Loucy (cell line): ENCODE measurements at regions not wholly inside any gene's neighbourhood (a gene's known extent, or its start where the extent isn't known, plus 50 kb on each side); places are given as distances from the start of the nearest gene placed in this dataset.

Experiments used
- H2AFZ ChIP-seq: fragments of 200-600 bp; sonication (generic); 2 replicates; pipeline ENCODE4 v1.6.0; 2016; ENCODE audit warnings: antibody characterized with exemption, mild to moderate bottlenecking, low read length, moderate library complexity
- H3F3A ChIP-seq: fragments of 200-600 bp; 2 replicates; pipeline ENCODE4 v1.6.0; 2016; ENCODE audit warnings: antibody characterized with exemption, low read depth, mild to moderate bottlenecking
- H3K27me3 ChIP-seq: fragments of 200-600 bp; sonication (generic); 2 replicates; pipeline ENCODE4 v1.6.1; 2014; ENCODE audit warnings: low read length, mild to moderate bottlenecking; ENCODE audit not compliant: insufficient read depth, poor library complexity, severe bottlenecking
- H3K36me3 ChIP-seq: fragments of 200-600 bp; sonication (generic); 2 replicates; pipeline ENCODE4 v1.6.1; 2016; ENCODE audit warnings: low read length; ENCODE audit not compliant: insufficient read depth
- H3K4me1 ChIP-seq: fragments of 200-600 bp; sonication (generic); 2 replicates; pipeline ENCODE4 v1.5.1; 2014; ENCODE audit warnings: low read length, mild to moderate bottlenecking; ENCODE audit not compliant: insufficient read depth, poor library complexity, severe bottlenecking
- H3K4me2 ChIP-seq: fragments of 200-600 bp; sonication (generic); 2 replicates; pipeline ENCODE4 v1.6.0; 2014; ENCODE audit warnings: antibody characterized with exemption, low read length, low read depth, mild to moderate bottlenecking; ENCODE audit not compliant: poor library complexity, severe bottlenecking
- H3K4me3 ChIP-seq: fragments of 200-600 bp; sonication (generic); 2 replicates; pipeline ENCODE4 v1.5.1; 2014; ENCODE audit warnings: low read length, mild to moderate bottlenecking, mixed read lengths; ENCODE audit not compliant: poor library complexity, severe bottlenecking
- H3K79me2 ChIP-seq: fragments of 200-600 bp; sonication (generic); 2 replicates; pipeline ENCODE4 v1.6.1; 2014; ENCODE audit warnings: low read length; ENCODE audit not compliant: insufficient read depth
- H3K9ac ChIP-seq: fragments of 200-600 bp; sonication (generic); 2 replicates; pipeline ENCODE4 v1.6.0; 2014; ENCODE audit warnings: mild to moderate bottlenecking, low read depth, low read length, moderate library complexity; ENCODE audit not compliant: poor library complexity, severe bottlenecking
- H3K9me2 ChIP-seq: fragments of 200-600 bp; sonication (generic); replicated peaks from 2 replicates; pipeline ENCODE4 v1.6.1; 2016; ENCODE audit warnings: low read depth, low read length, mixed read lengths
- H3K9me3 ChIP-seq: fragments of 200-600 bp; sonication (generic); 2 replicates; pipeline ENCODE4 v1.6.1; 2014; ENCODE audit warnings: mild to moderate bottlenecking, antibody characterized with exemption, low read length, low read depth; ENCODE audit not compliant: insufficient read depth
- H4K20me1 ChIP-seq: fragments of 200-600 bp; sonication (generic); 2 replicates; pipeline ENCODE4 v1.6.0; 2014; ENCODE audit warnings: antibody characterized with exemption, low read length, mild to moderate bottlenecking; ENCODE audit not compliant: insufficient read depth, poor library complexity, severe bottlenecking
- CTCF ChIP-seq: fragments of 200-600 bp; sonication (generic); conservative IDR thresholded peaks from 2 replicates; pipeline ENCODE4 v1.5.1; 2014; ENCODE audit warnings: mild to moderate bottlenecking, antibody characterized with exemption, low read length
- EZH2phosphoT487 ChIP-seq: fragments of 200-600 bp; IDR thresholded peaks from 2 replicates; pipeline ENCODE4 v1.6.1; 2018; ENCODE audit warnings: antibody characterized with exemption, mild to moderate bottlenecking, moderate library complexity, borderline replicate concordance

GRCh38 chr6:88361298-88361697, 195.2 kb upstream of the CNR1 start:
- H2AFZ ChIP-seq: no peak overlapping the region
- H3F3A ChIP-seq: no peaks in the 10 kb centered on the region
- H3K9ac ChIP-seq: no peak overlapping the region
- no peaks in the 10 kb centered on the region for H3K9me2 ChIP-seq
- H3K4me2 ChIP-seq: no peak overlapping the region
- H3K4me1 ChIP-seq: no peaks in the 10 kb centered on the region
- H3K27me3 ChIP-seq: no peaks in the 10 kb centered on the region
- no peaks in the 10 kb centered on the region for H3K36me3 ChIP-seq
- no peaks in the 10 kb centered on the region for H4K20me1 ChIP-seq
- TF ChIP-seq EZH2phosphoT487 (no peak), CTCF (no peak)
- no peak overlapping the region for H3K4me3 ChIP-seq
- no peaks in the 10 kb centered on the region for H3K79me2 ChIP-seq
- H3K9me3 ChIP-seq: no peaks in the 10 kb centered on the region

- TF ChIP-seq CTCF: no peak
- no peak for TF ChIP-seq EZH2phosphoT487
- Histone ChIP-seq H3K79me2 (no peaks in the 10 kb centered on the region), H3K9ac (no peak overlapping the region), H3K4me3 (no peak overlapping the region), H3K4me1 (no peaks in the 10 kb centered on the region), H4K20me1 (no peaks in the 10 kb centered on the region), H3K4me2 (no peak overlapping the region), H3K9me2 (no peaks in the 10 kb centered on the region), H3K36me3 (no peaks in the 10 kb centered on the region), H3F3A (no peaks in the 10 kb centered on the region), H3K9me3 (no peaks in the 10 kb centered on the region), H2AFZ (no peak overlapping the region), H3K27me3 (no peaks in the 10 kb centered on the region)
Observed at GRCh38 chr6:88360203-88360797, 194.2 kb upstream of the CNR1 start.

- Histone ChIP-seq H3K9me3 (no peaks in the 10 kb centered on the region), H3K9me2 (no peaks in the 10 kb centered on the region), H3K4me2 (no peak overlapping the region), H3K27me3 (no peaks in the 10 kb centered on the region), H3F3A (no peaks in the 10 kb centered on the region), H3K9ac (no peak overlapping the region), H3K4me3 (no peak overlapping the region), H4K20me1 (no peaks in the 10 kb centered on the region), H3K79me2 (no peaks in the 10 kb centered on the region), H2AFZ (no peak overlapping the region), H3K36me3 (no peaks in the 10 kb centered on the region), H3K4me1 (no peaks in the 10 kb centered on the region)
- TF ChIP-seq CTCF: no peak
- no peak for TF ChIP-seq EZH2phosphoT487
Observed at GRCh38 chr6:88359530-88360202, 193.5 kb upstream of the CNR1 start.
